GM13977 (cell line): ENCODE measurements at regions not wholly inside any gene's neighbourhood (a gene's known extent, or its start where the extent isn't known, plus 50 kb on each side); places are given as distances from the start of the nearest gene placed in this dataset.

Experiments
- DNase-seq: peaks from one replicate; pipeline ENCODE4 v3.0.0; 2012; ENCODE audit warnings: low spot score
- CTCF ChIP-seq: IDR thresholded peaks from 2 replicates; pipeline ENCODE4 v1.5.1; 2012; ENCODE audit warnings: mild to moderate bottlenecking, control low read depth; ENCODE audit not compliant: insufficient read depth; ENCODE audit errors: extremely low read depth, missing control alignments
- in situ Hi-C: fragments of 300-500 bp; cut with MboI; formaldehyde crosslinking; loops from one replicate; pipeline ENCODE4 v1.12.0; 2022; ENCODE audit warnings: low sequenced_read_pairs, low pct_unique_long_range_greater_than_20kb, mixed read lengths, inconsistent platforms; ENCODE audit not compliant: unreplicated experiment

GRCh38 chr10:65123120-65123519, 1601.9 kb downstream of the REEP3 start:
- in situ Hi-C loops, result no loop called here
- no peak for DNase-seq

GRCh38 chr10:65125212-65125611, 1604.0 kb downstream of the REEP3 start:
- no peak for TF ChIP-seq CTCF
- no peak for DNase-seq
- in situ Hi-C loops, result no loop called here

More at GRCh38 chr10:65123120-65123519, 1601.9 kb downstream of the REEP3 start:
- no peak for TF ChIP-seq CTCF

GRCh38 chr10:65126288-65126687, 1605.1 kb downstream of the REEP3 start:
- TF ChIP-seq CTCF, result no peak
- in situ Hi-C loops, result no loop called here
- no peak for DNase-seq

- in situ Hi-C loops, result no loop called here
- DNase-seq, result no peak
- TF ChIP-seq CTCF, result no peak
Observed at GRCh38 chr10:65128277-65128676, 1607.1 kb downstream of the REEP3 start.

GRCh38 chr10:65130162-65130758, 1609.1 kb downstream of the REEP3 start:
- in situ Hi-C loops, result no loop called here
- TF ChIP-seq CTCF, result no peak

GRCh38 chr10:65133652-65134051, 1612.5 kb downstream of the REEP3 start:
- no peak for DNase-seq
- in situ Hi-C loops, result no loop called here
- no peak for TF ChIP-seq CTCF

More at GRCh38 chr10:65130162-65130758, 1609.1 kb downstream of the REEP3 start:
- DNase-seq, result no peak
